Kidney epithelial cell (primary cell): ENCODE measurements at regions not wholly inside any gene's neighbourhood (a gene's known extent, or its start where the extent isn't known, plus 50 kb on each side); places are given as distances from the start of the nearest gene placed in this dataset.

Experiments used
- DNase-seq: peaks from one replicate; pipeline ENCODE4 v3.0.0-alpha.2; 2010; ENCODE audit warnings: low read depth
- H3K27me3 ChIP-seq: 2 replicates; pipeline ENCODE4 v1.6.0; 2011; ENCODE audit warnings: low read length; ENCODE audit not compliant: control insufficient read depth, insufficient read depth
- H3K36me3 ChIP-seq: 2 replicates; pipeline ENCODE4 v1.5.1; 2011; ENCODE audit warnings: low read length; ENCODE audit not compliant: control insufficient read depth, insufficient read depth
- H3K4me3 ChIP-seq: 2 replicates; pipeline ENCODE4 v1.5.1; 2011; ENCODE audit warnings: low read depth, mild to moderate bottlenecking, control low read depth, low read length
- TF ChIP-seq, protein P1 (sequence below): IDR thresholded peaks from 2 replicates; pipeline ENCODE4 v1.5.1; 2011; ENCODE audit warnings: mild to moderate bottlenecking, moderate library complexity, low read length, control low read depth, inconsistent platforms; ENCODE audit not compliant: insufficient read depth, poor library complexity, severe bottlenecking

DNA sequence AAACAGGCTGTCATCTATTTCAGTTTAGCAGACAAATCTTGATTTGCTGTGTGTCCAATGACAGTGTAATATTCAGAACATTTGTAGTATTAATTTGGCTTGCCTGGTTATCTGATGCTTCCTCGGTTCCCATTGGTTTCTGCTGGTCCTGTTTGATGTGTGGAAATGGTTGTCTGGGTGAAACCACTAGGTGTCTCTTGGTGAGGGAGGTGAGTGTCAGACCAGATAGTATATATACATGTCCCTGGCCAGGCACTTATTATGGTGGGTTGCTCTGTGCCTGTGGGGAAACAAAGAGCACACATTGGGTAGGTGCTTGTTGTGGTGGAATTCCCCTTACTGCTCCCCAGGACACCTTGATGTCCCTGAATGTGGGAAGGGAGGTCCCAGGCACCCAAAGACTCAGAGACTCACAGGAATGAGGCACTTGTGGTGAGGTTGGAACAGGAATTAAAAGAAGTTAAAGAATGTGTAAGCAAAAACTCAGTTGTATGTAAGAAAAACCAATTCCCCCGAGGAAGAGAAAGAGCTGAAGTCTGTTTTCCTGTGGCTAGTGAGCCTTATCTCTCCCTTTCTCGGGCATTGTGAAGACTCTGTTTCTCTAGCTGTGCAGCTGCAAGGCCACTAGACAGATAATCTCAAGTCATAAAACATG is 1519.1 kb downstream of the BRINP3 start:
- DNase-seq, result no peak
- no peaks in the 10 kb centered on the region for H3K36me3 ChIP-seq
- TF ChIP-seq, protein P1, sequence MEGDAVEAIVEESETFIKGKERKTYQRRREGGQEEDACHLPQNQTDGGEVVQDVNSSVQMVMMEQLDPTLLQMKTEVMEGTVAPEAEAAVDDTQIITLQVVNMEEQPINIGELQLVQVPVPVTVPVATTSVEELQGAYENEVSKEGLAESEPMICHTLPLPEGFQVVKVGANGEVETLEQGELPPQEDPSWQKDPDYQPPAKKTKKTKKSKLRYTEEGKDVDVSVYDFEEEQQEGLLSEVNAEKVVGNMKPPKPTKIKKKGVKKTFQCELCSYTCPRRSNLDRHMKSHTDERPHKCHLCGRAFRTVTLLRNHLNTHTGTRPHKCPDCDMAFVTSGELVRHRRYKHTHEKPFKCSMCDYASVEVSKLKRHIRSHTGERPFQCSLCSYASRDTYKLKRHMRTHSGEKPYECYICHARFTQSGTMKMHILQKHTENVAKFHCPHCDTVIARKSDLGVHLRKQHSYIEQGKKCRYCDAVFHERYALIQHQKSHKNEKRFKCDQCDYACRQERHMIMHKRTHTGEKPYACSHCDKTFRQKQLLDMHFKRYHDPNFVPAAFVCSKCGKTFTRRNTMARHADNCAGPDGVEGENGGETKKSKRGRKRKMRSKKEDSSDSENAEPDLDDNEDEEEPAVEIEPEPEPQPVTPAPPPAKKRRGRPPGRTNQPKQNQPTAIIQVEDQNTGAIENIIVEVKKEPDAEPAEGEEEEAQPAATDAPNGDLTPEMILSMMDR, result no peak
- H3K27me3 ChIP-seq, result no peaks in the 10 kb centered on the region
- H3K4me3 ChIP-seq, result no peak overlapping the region

DNA sequence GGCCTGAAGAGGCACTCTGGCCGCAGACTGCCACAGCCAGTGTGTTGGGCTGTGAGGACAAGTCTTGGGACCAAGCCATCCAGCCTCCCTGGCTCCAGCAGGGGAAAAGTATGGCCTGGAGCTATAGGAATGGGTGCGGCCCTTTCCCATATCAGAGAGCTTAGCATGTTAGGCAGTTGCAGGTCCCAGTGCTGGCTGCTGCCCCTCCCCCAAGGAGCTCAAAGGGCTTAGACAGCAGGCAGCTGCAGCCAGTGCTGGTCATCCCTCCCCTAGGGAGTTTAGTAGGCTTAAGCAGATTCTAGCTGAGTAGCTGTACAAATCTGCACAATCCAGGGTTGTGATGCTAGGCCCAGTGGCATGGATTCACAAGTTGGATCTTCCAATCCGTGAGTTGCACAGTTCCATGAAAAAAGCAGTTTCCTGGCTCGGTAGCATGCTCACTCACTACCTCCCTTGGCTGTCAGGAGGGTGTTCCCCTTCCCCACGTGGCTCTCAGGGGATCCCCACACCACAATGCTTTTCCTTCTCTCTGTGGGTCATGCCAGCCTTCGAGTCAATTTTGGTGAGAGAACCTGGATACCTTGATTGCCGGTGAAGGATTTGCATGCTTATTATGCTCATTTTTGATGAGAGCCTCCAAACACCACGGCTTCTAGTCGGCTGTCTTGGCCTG is 1490.8 kb downstream of the BRINP3 start:
- DNase-seq, result no peak
- TF ChIP-seq, protein P1, result no peak
- Histone ChIP-seq H3K4me3 (no peak overlapping the region), H3K36me3 (no peaks in the 10 kb centered on the region), H3K27me3 (no peaks in the 10 kb centered on the region)

DNA sequence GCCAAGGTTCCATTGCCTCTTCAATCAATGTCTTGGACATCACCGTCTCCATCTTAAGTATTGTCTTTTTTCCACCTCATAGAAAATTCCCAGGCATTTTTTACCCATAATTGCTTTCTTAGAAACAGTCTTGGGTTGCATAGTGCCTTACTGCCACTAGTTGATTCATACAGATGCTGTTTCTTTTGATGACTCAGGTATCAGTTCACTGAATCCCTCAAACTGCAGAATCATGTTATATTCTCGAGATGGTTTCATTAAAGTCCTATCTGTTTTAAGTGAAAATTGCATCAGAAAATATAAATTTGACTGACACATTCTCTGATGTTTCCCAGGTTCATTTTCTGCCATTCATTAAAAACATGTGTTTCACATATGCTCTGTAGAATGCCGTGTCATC is 1489.1 kb downstream of the BRINP3 start:
- no peak for DNase-seq
- TF ChIP-seq, protein P1, result no peak
- Histone ChIP-seq H3K4me3 (no peak overlapping the region), H3K36me3 (no peaks in the 10 kb centered on the region), H3K27me3 (no peaks in the 10 kb centered on the region)

DNA sequence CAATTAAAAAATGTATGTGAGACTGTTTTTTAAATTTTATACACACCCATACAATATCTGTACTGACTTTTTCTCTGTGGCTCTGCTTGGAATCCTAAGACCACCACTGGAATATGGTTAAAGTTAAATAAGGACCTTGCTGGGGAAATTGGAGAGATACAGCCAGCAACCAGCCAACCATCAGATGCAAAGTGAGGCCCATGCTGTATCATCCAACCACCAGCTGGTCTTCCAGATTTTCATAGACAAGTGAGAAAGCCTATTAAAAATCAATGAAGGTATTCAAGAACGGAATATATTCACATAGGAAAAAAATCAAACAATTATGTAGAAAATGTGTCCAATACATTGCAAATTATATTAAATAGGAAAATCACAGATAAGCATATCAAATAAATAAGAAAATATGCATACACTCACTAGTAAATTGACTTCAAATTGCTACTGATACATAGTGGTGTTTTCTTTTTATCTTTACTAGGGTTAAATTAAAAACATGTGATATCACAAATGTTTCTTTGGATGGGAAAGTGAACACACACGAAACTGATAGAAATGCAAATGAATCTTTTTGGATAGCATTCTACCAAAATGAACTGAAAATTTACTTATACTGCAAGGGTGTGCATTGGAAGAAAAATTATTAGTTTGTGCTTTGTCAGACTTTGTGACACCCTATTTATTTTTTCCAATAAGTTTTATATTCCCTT is 1486.3 kb downstream of the BRINP3 start:
- Histone ChIP-seq H3K4me3 (no peak overlapping the region), H3K36me3 (no peaks in the 10 kb centered on the region), H3K27me3 (no peaks in the 10 kb centered on the region)
- DNase-seq, result no peak
- TF ChIP-seq, protein P1, result no peak

DNA sequence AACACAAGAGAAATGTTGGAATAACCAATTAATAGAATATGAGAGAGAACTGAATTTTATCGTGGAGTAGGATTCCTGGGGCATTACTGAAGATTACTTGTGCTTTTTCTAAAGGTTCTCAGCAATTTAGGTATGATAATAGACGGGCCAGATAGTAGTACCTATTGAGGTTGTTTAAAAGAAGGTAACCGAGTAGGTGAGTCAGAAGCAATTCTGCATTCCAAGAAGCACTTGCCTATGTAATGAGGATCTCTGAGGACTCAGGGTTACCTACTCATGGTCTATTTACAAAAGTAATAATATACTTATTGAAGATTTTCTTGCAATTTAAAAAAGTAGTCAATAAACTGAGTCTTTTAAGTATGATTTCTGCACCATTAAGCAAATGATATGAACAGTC is 1469.8 kb downstream of the BRINP3 start:
- Histone ChIP-seq H3K36me3 (no peaks in the 10 kb centered on the region), H3K4me3 (no peak overlapping the region), H3K27me3 (no peaks in the 10 kb centered on the region)
- DNase-seq, result no peak
- TF ChIP-seq, protein P1, result no peak
